H9 (cell line): ENCODE measurements at regions not wholly inside any gene's neighbourhood (a gene's known extent, or its start where the extent isn't known, plus 50 kb on each side); places are given as distances from the start of the nearest gene placed in this dataset.
"Not testable (repeated sequence)": the region's sequence is repeated elsewhere in the genome, so short reads cannot be mapped to it uniquely, and the experiment has no call there.

Experiments used
- DNase-seq: peaks from one replicate; pipeline ENCODE4 v3.0.0-alpha.2; 2017
- H2AFZ ChIP-seq: one replicate; pipeline ENCODE4 v1.6.1; 2013; ENCODE audit warnings: mild to moderate bottlenecking, low read length, control low read depth, moderate library complexity
- H2AK5ac ChIP-seq: 2 replicates; pipeline ENCODE4 v1.6.1; 2013; ENCODE audit warnings: low read length, control low read depth, mixed read lengths; ENCODE audit not compliant: insufficient read length
- H2BK120ac ChIP-seq: one replicate; pipeline ENCODE4 v1.6.1; 2013; ENCODE audit warnings: low read depth, mild to moderate bottlenecking, low read length, control low read depth, inconsistent platforms; ENCODE audit not compliant: poor library complexity, severe bottlenecking
- H2BK12ac ChIP-seq: 2 replicates; pipeline ENCODE4 v1.6.1; 2013; ENCODE audit warnings: low read length, control low read depth, mixed read lengths, low read depth; ENCODE audit not compliant: insufficient read length
- H2BK15ac ChIP-seq: 2 replicates; pipeline ENCODE4 v1.6.1; 2013; ENCODE audit warnings: low read depth, low read length, control low read depth
- H2BK20ac ChIP-seq: one replicate; pipeline ENCODE4 v1.6.1; 2013; ENCODE audit warnings: low read depth, mild to moderate bottlenecking, low read length, control low read depth, inconsistent platforms; ENCODE audit not compliant: poor library complexity, severe bottlenecking
- H2BK5ac ChIP-seq: 2 replicates; pipeline ENCODE4 v1.6.1; 2013; ENCODE audit warnings: low read length, control low read depth, mixed read lengths; ENCODE audit not compliant: insufficient read length
- H3K14ac ChIP-seq: 2 replicates; pipeline ENCODE4 v1.6.1; 2013; ENCODE audit warnings: low read length, control low read depth; ENCODE audit not compliant: insufficient read depth
- H3K18ac ChIP-seq: 2 replicates; pipeline ENCODE4 v1.6.1; 2013; ENCODE audit warnings: low read depth, mild to moderate bottlenecking, mixed read lengths, low read length, control low read depth; ENCODE audit not compliant: insufficient read length
- H3K23ac ChIP-seq: 2 replicates; pipeline ENCODE4 v1.6.1; 2013; ENCODE audit warnings: low read length, control low read depth, mixed read lengths, low read depth; ENCODE audit not compliant: insufficient read length
- H3K23me2 ChIP-seq: 2 replicates; pipeline ENCODE4 v1.6.1; 2013; ENCODE audit warnings: low read depth, mild to moderate bottlenecking, mixed read lengths, low read length, control low read depth; ENCODE audit not compliant: insufficient read length, poor library complexity, severe bottlenecking
- H3K27ac ChIP-seq: 2 replicates; pipeline ENCODE4 v1.5.1; 2013; ENCODE audit warnings: low read length, control low read depth, mixed read lengths, low read depth; ENCODE audit not compliant: insufficient read length
- H3K27me3 ChIP-seq: 2 replicates; pipeline ENCODE4 v1.6.1; 2013; ENCODE audit warnings: low read length, control low read depth, inconsistent platforms; ENCODE audit not compliant: insufficient read depth
- H3K4ac ChIP-seq: 2 replicates; pipeline ENCODE4 v1.6.1; 2013; ENCODE audit warnings: low read depth, mild to moderate bottlenecking, control low read depth, inconsistent platforms, low read length, moderate library complexity
- H3K4me1 ChIP-seq: 2 replicates; pipeline ENCODE4 v1.6.1; 2013; ENCODE audit warnings: low read length, control low read depth, inconsistent platforms; ENCODE audit not compliant: insufficient read depth
- H3K4me2 ChIP-seq: 2 replicates; pipeline ENCODE4 v1.6.1; 2013; ENCODE audit warnings: low read length, control low read depth, mixed read lengths; ENCODE audit not compliant: insufficient read length, insufficient read depth
- H3K56ac ChIP-seq: 2 replicates; pipeline ENCODE4 v1.6.1; 2013; ENCODE audit warnings: low read depth, mild to moderate bottlenecking, mixed read lengths, low read length, control low read depth; ENCODE audit not compliant: insufficient read length
- H3K79me1 ChIP-seq: 2 replicates; pipeline ENCODE4 v1.6.1; 2013; ENCODE audit warnings: low read depth, mild to moderate bottlenecking, moderate library complexity, low read length, control low read depth, inconsistent platforms; ENCODE audit not compliant: insufficient read depth, poor library complexity, severe bottlenecking
- H3K79me2 ChIP-seq: 2 replicates; pipeline ENCODE4 v1.6.1; 2013; ENCODE audit warnings: low read length, control low read depth, inconsistent platforms; ENCODE audit not compliant: insufficient read depth
- H3K9ac ChIP-seq: 2 replicates; pipeline ENCODE4 v1.6.1; 2013; ENCODE audit warnings: low read length, control low read depth, mixed read lengths; ENCODE audit not compliant: insufficient read length; ENCODE audit errors: extremely low read depth
- H3K9me3 ChIP-seq: one replicate; pipeline ENCODE4 v1.6.1; 2013; ENCODE audit warnings: low read depth, low read length, inconsistent platforms; ENCODE audit not compliant: control insufficient read depth
- H3T11ph ChIP-seq: one replicate; pipeline ENCODE4 v1.6.1; 2013; ENCODE audit warnings: mild to moderate bottlenecking, low read length, control low read depth, inconsistent platforms
- H4K20me1 ChIP-seq: one replicate; pipeline ENCODE4 v1.6.1; 2013; ENCODE audit not compliant: control insufficient read depth, insufficient read length, insufficient read depth
- H4K5ac ChIP-seq: 2 replicates; pipeline ENCODE4 v1.6.1; 2013; ENCODE audit warnings: low read depth, mild to moderate bottlenecking, mixed read lengths, low read length, control low read depth; ENCODE audit not compliant: insufficient read length
- H4K8ac ChIP-seq: replicated peaks from 2 replicates; pipeline ENCODE4 v1.6.1; 2013; ENCODE audit warnings: low read length, control low read depth, mixed read lengths, low read depth; ENCODE audit not compliant: insufficient read length
- H4K91ac ChIP-seq: 2 replicates; pipeline ENCODE4 v1.6.1; 2013; ENCODE audit warnings: low read depth, mild to moderate bottlenecking, moderate library complexity, mixed read lengths, low read length, control low read depth; ENCODE audit not compliant: insufficient read length
- H3K27ac Mint-ChIP-seq, 3 experiments: 2 replicates in 2 of 3; 3 replicates in 1 of 3; pipeline ENCODE4 v1.8.0; 2020 to 2021; ENCODE audit warnings: mixed read lengths in 3 of 3, mild to moderate bottlenecking in 1 of 3, moderate library complexity in 1 of 3
- H3K27me3 Mint-ChIP-seq: 2 replicates; pipeline ENCODE4 v1.8.0; 2021; ENCODE audit warnings: low read depth, mild to moderate bottlenecking, moderate library complexity, mixed read lengths
- H3K36me3 Mint-ChIP-seq, 3 experiments: 2 replicates in 2 of 3; 3 replicates in 1 of 3; pipeline ENCODE4 v1.8.0; 2020 to 2021; ENCODE audit warnings: low read depth in 3 of 3, mixed read lengths in 3 of 3; ENCODE audit not compliant: insufficient read depth in 1 of 3
- H3K4me1 Mint-ChIP-seq, 2 experiments: 2 replicates each; pipeline ENCODE4 v1.8.0; 2020; ENCODE audit warnings: mixed read lengths in 2 of 2
- H3K4me3 Mint-ChIP-seq, 2 experiments: 2 replicates in 1 of 2; 3 replicates in 1 of 2; pipeline ENCODE4 v1.8.0; 2020 to 2021; ENCODE audit warnings: mild to moderate bottlenecking in 2 of 2, mixed read lengths in 2 of 2, moderate library complexity in 1 of 2
- H3K9me3 Mint-ChIP-seq, 2 experiments: 2 replicates in 1 of 2; 3 replicates in 1 of 2; pipeline ENCODE4 v1.8.0; 2020; ENCODE audit warnings: mild to moderate bottlenecking in 2 of 2, mixed read lengths in 2 of 2, moderate library complexity in 1 of 2
- WGBS: extraction: QIAGEN DNeasy Blood & Tissue Kit; methylation state at CpG from one replicate; pipeline ENCODE4 v1.1.7; 2013; ENCODE audit warnings: missing lambda C conversion rate, low lambda C conversion rate, mixed read lengths; ENCODE audit not compliant: insufficient read length; ENCODE audit errors: extremely low coverage; 5-methylcytosine and 5-hydroxymethylcytosine counted together

GRCh38 chr4:27978427-27979109 lies 1117.9 kb downstream of the STIM2 start:
- H3K18ac ChIP-seq, H2BK12ac ChIP-seq, H2AK5ac ChIP-seq, H3K14ac ChIP-seq, H3K9me3 Mint-ChIP-seq, H4K20me1 ChIP-seq, H3K4me1 Mint-ChIP-seq, H3K27ac ChIP-seq, H3K79me2 ChIP-seq, H2AFZ ChIP-seq, H3K9ac ChIP-seq, H3K79me1 ChIP-seq, H3K27ac Mint-ChIP-seq, H3K4me2 ChIP-seq, H3T11ph ChIP-seq, H3K9me3 ChIP-seq, H2BK15ac ChIP-seq, H2BK5ac ChIP-seq, H3K4me1 ChIP-seq, H3K56ac ChIP-seq, H3K4ac ChIP-seq, H4K91ac ChIP-seq, H3K27me3 Mint-ChIP-seq, DNase-seq, H3K23ac ChIP-seq, H4K5ac ChIP-seq, H3K4me3 Mint-ChIP-seq, H3K36me3 Mint-ChIP-seq, H4K8ac ChIP-seq, H3K23me2 ChIP-seq, H2BK120ac ChIP-seq, H2BK20ac ChIP-seq, H3K27me3 ChIP-seq: not testable (repeated sequence)
- no CpG with 5 or more reads among the region's 22 CpGs for WGBS
